ENCODE measurements at regions not wholly inside any gene's neighbourhood (a gene's known extent, or its start where the extent isn't known, plus 50 kb on each side); places are given as distances from the start of the nearest gene placed in this dataset.

DNA sequence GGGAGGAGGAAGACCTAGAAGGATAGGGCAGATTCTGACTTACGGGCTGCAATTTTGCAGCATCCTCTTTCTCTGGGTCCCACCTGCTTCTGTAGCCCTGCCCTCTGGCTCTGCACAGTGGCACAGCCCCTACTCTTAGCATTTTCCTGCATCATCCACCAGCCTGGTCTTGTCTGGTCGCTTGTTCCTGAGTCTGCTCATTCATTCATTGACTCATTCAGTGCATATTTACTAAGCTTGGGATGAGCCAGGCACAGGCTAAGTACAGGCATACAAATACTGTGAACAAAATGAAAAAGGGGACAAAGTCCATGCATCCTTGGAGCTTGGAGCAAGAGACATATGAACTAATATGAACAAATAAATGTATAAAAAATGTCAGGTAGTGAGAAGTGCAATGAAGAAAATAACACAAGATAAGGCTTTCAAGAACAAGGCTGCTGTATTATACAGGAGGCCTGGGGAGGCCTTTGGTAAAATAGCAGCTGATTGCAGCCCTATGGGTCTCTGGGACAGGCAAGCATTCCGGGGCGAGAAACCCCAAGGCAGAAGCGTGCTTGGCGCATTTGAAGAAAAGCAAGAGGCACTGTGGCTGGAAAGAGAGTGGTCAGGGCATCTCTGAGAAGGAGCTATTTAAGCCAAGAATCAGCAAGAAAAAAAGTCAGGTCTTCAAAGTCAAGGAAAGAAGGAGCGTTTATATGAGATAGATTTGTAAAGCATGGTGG, 108.0 kb upstream of the ALX4 start (continued):
- no peak for TF ChIP-seq ZNF597 (CRISPR knock-in tag; IDR thresholded peaks at IDR 0.05)
- TF ChIP-seq ZNF768 (CRISPR knock-in tag; IDR thresholded peaks at IDR 0.05), result no peak
- no peak for TF ChIP-seq NFIB (CRISPR knock-in tag; IDR thresholded peaks at IDR 0.05; ENCODE audit: borderline replicate concordance)
- TF ChIP-seq ZNF619 (CRISPR knock-in tag; IDR thresholded peaks at IDR 0.05), result no peak
- no peak for TF ChIP-seq FOXP1 (IDR thresholded peaks at IDR 0.05)
- no peak for TF ChIP-seq FOXP1 (CRISPR knock-in tag; IDR thresholded peaks at IDR 0.05)
- TF ChIP-seq ZNF382 (CRISPR knock-in tag; IDR thresholded peaks at IDR 0.05; ENCODE audit: borderline replicate concordance), result no peak

DNA sequence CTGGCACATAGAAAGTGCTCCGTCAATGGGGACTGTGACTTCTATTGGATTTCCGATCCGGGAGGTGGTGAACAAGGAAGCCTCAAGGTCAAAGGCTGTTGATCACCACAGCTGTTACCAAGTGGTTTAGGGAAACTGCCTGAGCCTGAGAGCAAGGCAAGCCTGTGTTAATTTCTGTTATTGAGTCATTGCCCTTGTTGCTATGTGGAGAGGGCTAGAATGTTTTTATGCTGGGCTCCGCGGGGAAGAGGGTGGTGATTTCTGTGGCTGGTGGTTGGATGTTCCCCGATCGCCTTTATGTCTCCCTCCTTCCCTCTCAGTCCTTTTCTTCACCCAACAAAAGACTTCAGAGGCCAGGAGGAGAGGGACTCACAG, 108.5 kb upstream of the ALX4 start:
- DNase-seq (ENCODE audit: low spot score), result no peak
- 10% methylated on average over 7 of the region's 7 CpGs for WGBS (ENCODE audit: low lambda C conversion rate)
- TF ChIP-seq ZFYVE20 (CRISPR knock-in tag; IDR thresholded peaks at IDR 0.05; ENCODE audit: borderline replicate concordance, low read depth) (no peak), ZBTB34 (CRISPR knock-in tag; IDR thresholded peaks at IDR 0.05) (no peak), ZSCAN9 (CRISPR knock-in tag; IDR thresholded peaks at IDR 0.05; ENCODE audit: borderline replicate concordance) (no peak), ZNF704 (CRISPR knock-in tag; IDR thresholded peaks at IDR 0.05; ENCODE audit: borderline replicate concordance) (no peak), HNRNPLL (IDR thresholded peaks at IDR 0.05; ENCODE audit: low read depth, low read length, poor library complexity, severe bottlenecking) (no peak), IRF9 (CRISPR knock-in tag; IDR thresholded peaks at IDR 0.05; ENCODE audit: borderline replicate concordance) (no peak)

More for the DNA sequence above, 108.5 kb upstream of the ALX4 start:
- H3K4me1 ChIP-seq (ENCODE audit: insufficient read depth, low read length), result no peaks in the 10 kb centered on the region
- no peaks in the 10 kb centered on the region for H3K36me3 ChIP-seq (replicated peaks in 1 of 2; ENCODE audit: control insufficient read depth in 1 of 2, insufficient read depth in 2 of 2, low read length in 2 of 2)
- ATAC-seq, result no peak
- ChIA-PET CTCF (ENCODE audit: low intra/inter-chr PET ratio, low total read pairs) (no interaction called here), POLR2A (no interaction called here)
- H3K79me2 ChIP-seq (ENCODE audit: insufficient read depth, low read length), result no peaks in the 10 kb centered on the region
- no peak for FAIRE-seq
- intact Hi-C loops (cut with micrococcal nuclease; ENCODE audit: unreplicated experiment) (no loop called here), in situ Hi-C loops (cut with HindIII; ENCODE audit: extremely low pct_ligation_motif_present, low pct_unique_long_range_greater_than_20kb) (loop anchor here (25.0 kb wide), 1 partner anchor 106 kb away; the partner anchor contains the start of gene ALX4)
- H2AFZ ChIP-seq (ENCODE audit: low read length), result no peak overlapping the region
- no peak overlapping the region for H3K4me2 ChIP-seq (ENCODE audit: low read depth, low read length)
- H3K27me3 ChIP-seq (ENCODE audit: control insufficient read depth in 1 of 2, insufficient read depth in 2 of 2, low read length in 2 of 2), result peaks cover 1 to 7% of the 10 kb centered on the region in 2 experiments; a peak in 1 of 5 replicates
- no peaks in the 10 kb centered on the region for H4K20me1 ChIP-seq (ENCODE audit: insufficient read depth, low read length)
- no peak overlapping the region for H3K9ac ChIP-seq (ENCODE audit: insufficient read depth, low read depth, low read length)
- H3K9me3 ChIP-seq (ENCODE audit: low read length), result no peaks in the 10 kb centered on the region
- BruUV-seq (replicated peaks), result no TSS peak
- H3K4me3 ChIP-seq (replicated peaks in 1 of 3; ENCODE audit: insufficient read depth in 1 of 3, low read depth in 2 of 3, low read length in 3 of 3), result no peak overlapping the region
- no peak overlapping the region for H3K27ac ChIP-seq (ENCODE audit: extremely low read length, insufficient read depth, low read length)
